ENCODE measurements at regions not wholly inside any gene's neighbourhood (a gene's known extent, or its start where the extent isn't known, plus 50 kb on each side); places are given as distances from the start of the nearest gene placed in this dataset.

- TF ChIP-seq, protein P1, sequence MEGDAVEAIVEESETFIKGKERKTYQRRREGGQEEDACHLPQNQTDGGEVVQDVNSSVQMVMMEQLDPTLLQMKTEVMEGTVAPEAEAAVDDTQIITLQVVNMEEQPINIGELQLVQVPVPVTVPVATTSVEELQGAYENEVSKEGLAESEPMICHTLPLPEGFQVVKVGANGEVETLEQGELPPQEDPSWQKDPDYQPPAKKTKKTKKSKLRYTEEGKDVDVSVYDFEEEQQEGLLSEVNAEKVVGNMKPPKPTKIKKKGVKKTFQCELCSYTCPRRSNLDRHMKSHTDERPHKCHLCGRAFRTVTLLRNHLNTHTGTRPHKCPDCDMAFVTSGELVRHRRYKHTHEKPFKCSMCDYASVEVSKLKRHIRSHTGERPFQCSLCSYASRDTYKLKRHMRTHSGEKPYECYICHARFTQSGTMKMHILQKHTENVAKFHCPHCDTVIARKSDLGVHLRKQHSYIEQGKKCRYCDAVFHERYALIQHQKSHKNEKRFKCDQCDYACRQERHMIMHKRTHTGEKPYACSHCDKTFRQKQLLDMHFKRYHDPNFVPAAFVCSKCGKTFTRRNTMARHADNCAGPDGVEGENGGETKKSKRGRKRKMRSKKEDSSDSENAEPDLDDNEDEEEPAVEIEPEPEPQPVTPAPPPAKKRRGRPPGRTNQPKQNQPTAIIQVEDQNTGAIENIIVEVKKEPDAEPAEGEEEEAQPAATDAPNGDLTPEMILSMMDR (IDR thresholded peaks at IDR 0.05), result no peak
- no peak for TF ChIP-seq ZFX (IDR thresholded peaks at IDR 0.05; ENCODE audit: borderline replicate concordance)
These were observed 456.6 kb upstream of the PROK2 start for GRCh38 chr3:72241525-72241924.
